ENCODE measurements at regions not wholly inside any gene's neighbourhood (a gene's known extent, or its start where the extent isn't known, plus 50 kb on each side); places are given as distances from the start of the nearest gene placed in this dataset.
"Not testable (repeated sequence)": the region's sequence is repeated elsewhere in the genome, so short reads cannot be mapped to it uniquely, and the experiment has no call there.

DNA sequence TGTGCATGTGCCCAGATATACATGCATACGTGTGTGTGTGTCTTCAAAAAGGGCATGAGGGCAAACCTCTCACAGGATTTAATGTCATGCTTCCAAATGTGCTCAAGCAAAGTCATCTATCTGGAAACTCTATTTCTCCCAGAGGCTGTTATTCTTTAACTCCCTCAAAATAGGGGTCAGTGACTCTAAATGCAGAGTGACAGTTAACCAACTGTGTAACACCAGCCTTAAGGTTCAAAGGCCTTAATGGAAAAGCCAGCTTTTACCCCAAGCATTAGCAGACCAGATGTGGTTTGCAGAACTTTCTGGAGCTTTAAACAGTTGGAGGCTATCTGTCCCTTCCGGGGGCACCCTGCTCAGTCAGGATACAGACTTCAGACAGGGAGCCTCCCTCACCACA is 70.4 kb upstream of the SLC7A14 start:
- Histone ChIP-seq H3K4me1 (ENCODE audit: low read depth) (no peaks in the 10 kb centered on the region), H3K4me3 (no peak overlapping the region), H3K9me3 (no peaks in the 10 kb centered on the region), H3K36me3 (ENCODE audit: low read depth) (no peaks in the 10 kb centered on the region)
- ATAC-seq (no peak), DNase-seq (no peak)
- TF ChIP-seq, protein P1, sequence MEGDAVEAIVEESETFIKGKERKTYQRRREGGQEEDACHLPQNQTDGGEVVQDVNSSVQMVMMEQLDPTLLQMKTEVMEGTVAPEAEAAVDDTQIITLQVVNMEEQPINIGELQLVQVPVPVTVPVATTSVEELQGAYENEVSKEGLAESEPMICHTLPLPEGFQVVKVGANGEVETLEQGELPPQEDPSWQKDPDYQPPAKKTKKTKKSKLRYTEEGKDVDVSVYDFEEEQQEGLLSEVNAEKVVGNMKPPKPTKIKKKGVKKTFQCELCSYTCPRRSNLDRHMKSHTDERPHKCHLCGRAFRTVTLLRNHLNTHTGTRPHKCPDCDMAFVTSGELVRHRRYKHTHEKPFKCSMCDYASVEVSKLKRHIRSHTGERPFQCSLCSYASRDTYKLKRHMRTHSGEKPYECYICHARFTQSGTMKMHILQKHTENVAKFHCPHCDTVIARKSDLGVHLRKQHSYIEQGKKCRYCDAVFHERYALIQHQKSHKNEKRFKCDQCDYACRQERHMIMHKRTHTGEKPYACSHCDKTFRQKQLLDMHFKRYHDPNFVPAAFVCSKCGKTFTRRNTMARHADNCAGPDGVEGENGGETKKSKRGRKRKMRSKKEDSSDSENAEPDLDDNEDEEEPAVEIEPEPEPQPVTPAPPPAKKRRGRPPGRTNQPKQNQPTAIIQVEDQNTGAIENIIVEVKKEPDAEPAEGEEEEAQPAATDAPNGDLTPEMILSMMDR (IDR thresholded peaks at IDR 0.05), result no peak
- intact Hi-C loops (cut with DNase I, micrococcal nuclease), result no loop called here

GRCh38 chr3:170653801-170654200 is 67.9 kb upstream of the SLC7A14 start:
- intact Hi-C loops (cut with DNase I, micrococcal nuclease), result no loop called here
- TF ChIP-seq, protein P1 (IDR thresholded peaks at IDR 0.05), result no peak

DNA sequence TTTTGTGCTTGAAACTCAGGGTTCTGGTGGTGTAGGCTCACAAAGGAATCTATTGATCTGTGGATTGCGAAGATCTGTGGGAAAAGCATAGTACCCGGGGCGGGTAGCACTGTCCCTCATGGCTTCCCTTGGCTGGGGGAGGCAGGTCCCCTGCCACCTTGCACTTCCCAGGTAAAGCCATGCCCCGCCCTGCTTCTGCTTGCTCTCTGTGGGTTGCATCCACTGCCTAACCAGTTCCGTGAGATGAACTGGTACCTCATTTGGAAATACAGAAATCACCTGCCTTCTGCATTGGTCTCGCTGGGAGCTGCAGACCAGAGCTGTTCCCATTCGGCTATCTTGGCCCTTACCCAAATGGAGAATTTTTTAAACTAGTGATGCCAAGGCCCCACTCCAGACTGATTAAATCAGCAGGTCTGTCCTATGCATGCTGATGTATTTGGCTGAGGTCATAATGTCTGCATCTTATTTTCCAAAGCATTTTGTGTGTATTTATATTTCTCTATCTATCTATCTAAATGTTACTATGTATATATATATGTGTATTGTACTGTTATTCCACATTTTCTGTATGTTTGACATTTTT is 65.5 kb upstream of the SLC7A14 start:
- no peak for DNase-seq
- TF ChIP-seq, protein P1 (IDR thresholded peaks at IDR 0.05), result no peak
- intact Hi-C loops (cut with DNase I, micrococcal nuclease), result no loop called here

More at GRCh38 chr3:170653801-170654200, 67.9 kb upstream of the SLC7A14 start:
- Histone ChIP-seq H3K4me1 (ENCODE audit: low read depth) (no peaks in the 10 kb centered on the region), H3K36me3 (ENCODE audit: low read depth) (no peaks in the 10 kb centered on the region), H3K9me3 (no peaks in the 10 kb centered on the region), H3K4me3 (no peak overlapping the region)
- ATAC-seq (no peak), DNase-seq (no peak)

GRCh38 chr3:170650557-170650956 is 64.7 kb upstream of the SLC7A14 start:
- DNase-seq; H3K9me3 ChIP-seq; H3K4me1 ChIP-seq (ENCODE audit: low read depth); ATAC-seq; intact Hi-C loops (cut with DNase I, micrococcal nuclease); H3K4me3 ChIP-seq; H3K36me3 ChIP-seq (ENCODE audit: low read depth): not testable (repeated sequence)

More for the DNA sequence above, 65.5 kb upstream of the SLC7A14 start:
- no peak for ATAC-seq
- Histone ChIP-seq H3K36me3 (ENCODE audit: low read depth) (no peaks in the 10 kb centered on the region), H3K4me1 (ENCODE audit: low read depth) (no peaks in the 10 kb centered on the region), H3K9me3 (no peaks in the 10 kb centered on the region), H3K4me3 (no peak overlapping the region)

- Histone ChIP-seq H3K9me3 (no peaks in the 10 kb centered on the region), H3K36me3 (ENCODE audit: low read depth) (no peaks in the 10 kb centered on the region), H3K4me3 (no peak overlapping the region), H3K4me1 (ENCODE audit: low read depth) (no peaks in the 10 kb centered on the region)
- DNase-seq (no peak), ATAC-seq (no peak)
- intact Hi-C loops (cut with DNase I, micrococcal nuclease), result no loop called here
- TF ChIP-seq, protein P1 (IDR thresholded peaks at IDR 0.05), result no peak
Measured at GRCh38 chr3:170644711-170645110, 58.8 kb upstream of the SLC7A14 start.

GRCh38 chr3:170643831-170644230 is 58.0 kb upstream of the SLC7A14 start:
- ATAC-seq, result no peak
- no peaks in the 10 kb centered on the region for H3K36me3 ChIP-seq (ENCODE audit: low read depth)

More at GRCh38 chr3:170643831-170644230, 58.0 kb upstream of the SLC7A14 start:
- Histone ChIP-seq H3K4me3 (no peak overlapping the region), H3K4me1 (ENCODE audit: low read depth) (no peaks in the 10 kb centered on the region), H3K9me3 (no peaks in the 10 kb centered on the region)
- intact Hi-C loops (cut with DNase I, micrococcal nuclease), result no loop called here
- no peak for DNase-seq
- TF ChIP-seq, protein P1 (IDR thresholded peaks at IDR 0.05), result no peak
